ENCODE measurements at regions not wholly inside any gene's neighbourhood (a gene's known extent, or its start where the extent isn't known, plus 50 kb on each side); places are given as distances from the start of the nearest gene placed in this dataset.

GRCh38 chr2:234373481-234374149 lies 123.3 kb downstream of the ARL4C start:
- no peak for DNase-seq (ENCODE audit: low read depth)
- H3K4me3 ChIP-seq (ENCODE audit: low read depth, low read length): no peak overlapping the region
- in situ Hi-C loops (cut with HindIII; ENCODE audit: low sequenced_read_pairs): no loop called here
- TF ChIP-seq CTCF (IDR thresholded peaks at IDR 0.05; ENCODE audit: low read depth, low read length, missing control alignments): no peak

GRCh38 chr2:234373060-234373459 lies 123.8 kb downstream of the ARL4C start:
- no peak for DNase-seq (ENCODE audit: low read depth)
- H3K4me3 ChIP-seq (ENCODE audit: low read depth, low read length): no peak overlapping the region
- TF ChIP-seq CTCF (IDR thresholded peaks at IDR 0.05; ENCODE audit: low read depth, low read length, missing control alignments): no peak
- in situ Hi-C loops (cut with HindIII; ENCODE audit: low sequenced_read_pairs): no loop called here

GRCh38 chr2:234372506-234372905 lies 124.4 kb downstream of the ARL4C start:
- no peak for DNase-seq (ENCODE audit: low read depth)
- H3K4me3 ChIP-seq (ENCODE audit: low read depth, low read length): no peak overlapping the region
- TF ChIP-seq CTCF (IDR thresholded peaks at IDR 0.05; ENCODE audit: low read depth, low read length, missing control alignments): no peak
- in situ Hi-C loops (cut with HindIII; ENCODE audit: low sequenced_read_pairs): no loop called here

- in situ Hi-C loops (cut with HindIII; ENCODE audit: low sequenced_read_pairs): no loop called here
- no peak for DNase-seq (ENCODE audit: low read depth)
- no peak overlapping the region for H3K4me3 ChIP-seq (ENCODE audit: low read depth, low read length)
- no peak for TF ChIP-seq CTCF (IDR thresholded peaks at IDR 0.05; ENCODE audit: low read depth, low read length, missing control alignments)
These were observed 128.0 kb downstream of the ARL4C start for GRCh38 chr2:234368861-234369261.

- in situ Hi-C loops (cut with HindIII; ENCODE audit: low sequenced_read_pairs): no loop called here
- H3K4me3 ChIP-seq (ENCODE audit: low read depth, low read length): no peak overlapping the region
- no peak for TF ChIP-seq CTCF (IDR thresholded peaks at IDR 0.05; ENCODE audit: low read depth, low read length, missing control alignments)
- DNase-seq (ENCODE audit: low read depth): no peak
These were observed 130.0 kb downstream of the ARL4C start for GRCh38 chr2:234366891-234367290.

- no peak overlapping the region for H3K4me3 ChIP-seq (ENCODE audit: low read depth, low read length)
- no peak for TF ChIP-seq CTCF (IDR thresholded peaks at IDR 0.05; ENCODE audit: low read depth, low read length, missing control alignments)
- in situ Hi-C loops (cut with HindIII; ENCODE audit: low sequenced_read_pairs): no loop called here
- no peak for DNase-seq (ENCODE audit: low read depth)
These were observed 132.2 kb downstream of the ARL4C start for GRCh38 chr2:234364661-234365060.
